HG02938 (cell line): ENCODE measurements at regions not wholly inside any gene's neighbourhood (a gene's known extent, or its start where the extent isn't known, plus 50 kb on each side); places are given as distances from the start of the nearest gene placed in this dataset.

ENCODE experiments used
- ATAC-seq: cut with Tn5 transposase; IDR thresholded peaks from one replicate; pipeline ENCODE4 v1.9.1; 2021; ENCODE audit warnings: mild to moderate bottlenecking, moderate library complexity; ENCODE audit not compliant: unreplicated experiment

GRCh38 chr1:99152132-99152531 lies 112.2 kb upstream of the PLPPR4 start:
- ATAC-seq = no peak

DNA sequence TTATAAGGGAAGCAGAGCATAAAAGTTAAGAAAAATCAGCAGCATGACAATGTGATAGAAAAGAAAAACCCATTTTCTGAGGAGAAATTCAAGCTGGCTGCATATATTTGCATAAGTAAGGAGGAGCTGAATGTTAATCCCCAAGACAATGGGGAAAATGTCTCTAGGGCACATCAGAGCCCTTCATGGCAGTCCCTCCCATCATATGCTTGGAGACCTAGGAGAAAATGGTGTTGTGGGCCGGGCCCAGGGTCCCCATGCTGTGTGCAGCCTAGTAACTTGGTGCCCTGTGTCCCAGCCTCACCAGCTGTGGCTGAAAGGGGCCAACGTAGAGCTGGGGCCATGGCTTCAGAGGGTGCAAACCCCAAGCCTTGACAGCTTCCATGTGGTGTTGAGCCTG lies 100.6 kb upstream of the PLPPR4 start:
- no peak for ATAC-seq

- no peak for ATAC-seq
Measured at GRCh38 chr1:99170516-99170915, 93.8 kb upstream of the PLPPR4 start.

DNA sequence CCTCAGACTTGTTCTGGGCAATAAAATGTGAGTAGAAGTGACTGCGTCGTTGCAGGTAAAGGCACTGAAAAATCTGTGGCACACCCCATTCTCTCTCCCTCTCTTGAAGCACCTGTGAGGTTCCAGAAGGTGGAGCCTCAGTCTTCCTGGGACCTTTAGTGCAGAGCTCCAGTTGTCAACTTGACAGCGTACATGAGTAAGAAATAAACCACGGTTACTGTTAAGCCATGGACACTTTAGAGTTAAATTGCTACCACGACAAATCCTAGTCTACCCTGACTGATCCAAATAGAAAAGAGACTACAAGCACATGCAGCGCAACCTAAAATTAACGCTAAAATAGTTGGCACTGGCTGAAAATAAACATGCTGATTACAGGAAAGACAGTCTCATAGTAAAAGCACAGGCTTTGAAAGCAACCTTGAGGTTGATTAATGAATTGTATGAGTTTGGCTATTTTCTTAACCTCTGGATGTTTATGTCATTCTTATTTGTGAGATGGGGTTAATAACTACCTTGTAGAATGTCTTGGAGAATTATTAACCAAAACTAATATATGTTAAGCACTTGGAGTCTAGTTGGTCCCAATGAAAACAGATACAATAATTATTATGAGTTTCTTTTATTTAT lies 93.0 kb upstream of the PLPPR4 start:
- ATAC-seq = no peak

GRCh38 chr1:99173282-99173681 lies 91.0 kb upstream of the PLPPR4 start:
- ATAC-seq = no peak

- ATAC-seq = no peak
Measured at GRCh38 chr1:99173900-99174299, 90.4 kb upstream of the PLPPR4 start.

DNA sequence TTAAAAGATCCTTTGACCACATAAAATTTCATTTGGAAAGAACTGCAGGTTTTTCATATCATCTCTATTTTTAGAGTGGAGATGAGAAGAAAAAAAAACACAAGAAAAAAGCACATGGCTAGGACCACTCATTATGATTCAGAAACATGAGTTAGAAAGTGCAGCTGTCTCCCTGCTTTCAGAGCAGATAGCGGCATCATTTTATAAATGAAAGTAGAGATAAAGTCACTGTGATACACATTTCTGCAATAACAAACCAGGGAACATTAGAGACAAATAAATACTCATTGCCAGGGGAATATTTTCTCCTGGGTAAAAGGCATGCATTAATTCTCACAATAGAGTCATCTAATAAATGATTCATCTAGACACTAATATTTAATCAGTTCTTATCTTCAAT lies 87.5 kb upstream of the PLPPR4 start:
- ATAC-seq = no peak

GRCh38 chr1:99177465-99177864 lies 86.8 kb upstream of the PLPPR4 start:
- no peak for ATAC-seq

GRCh38 chr1:99180343-99180808 lies 83.9 kb upstream of the PLPPR4 start:
- peak; percentile 99 for ATAC-seq

GRCh38 chr1:99180915-99181314 lies 83.4 kb upstream of the PLPPR4 start:
- no peak for ATAC-seq

DNA sequence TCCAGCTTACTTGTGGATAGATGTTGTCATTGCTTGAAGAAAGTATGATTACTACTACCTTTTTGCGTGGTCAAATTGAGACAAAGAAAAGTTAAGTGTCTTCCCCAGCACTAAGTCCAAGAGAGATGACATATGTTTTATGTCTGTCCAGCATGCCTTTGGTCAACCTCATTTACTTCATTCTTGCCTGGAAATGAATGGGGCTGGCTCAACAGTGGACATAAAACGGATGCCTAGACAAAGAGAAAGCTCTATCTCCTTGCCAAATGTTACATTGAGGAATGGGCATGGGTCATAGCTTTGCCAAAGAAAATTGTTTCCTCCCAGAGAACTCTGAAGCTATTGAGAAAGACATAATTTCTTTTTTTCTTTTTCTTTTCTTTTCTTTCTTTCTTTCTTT lies 82.4 kb upstream of the PLPPR4 start:
- ATAC-seq = no peak

- ATAC-seq = no peak
Measured at GRCh38 chr1:99185196-99185595, 79.1 kb upstream of the PLPPR4 start.

DNA sequence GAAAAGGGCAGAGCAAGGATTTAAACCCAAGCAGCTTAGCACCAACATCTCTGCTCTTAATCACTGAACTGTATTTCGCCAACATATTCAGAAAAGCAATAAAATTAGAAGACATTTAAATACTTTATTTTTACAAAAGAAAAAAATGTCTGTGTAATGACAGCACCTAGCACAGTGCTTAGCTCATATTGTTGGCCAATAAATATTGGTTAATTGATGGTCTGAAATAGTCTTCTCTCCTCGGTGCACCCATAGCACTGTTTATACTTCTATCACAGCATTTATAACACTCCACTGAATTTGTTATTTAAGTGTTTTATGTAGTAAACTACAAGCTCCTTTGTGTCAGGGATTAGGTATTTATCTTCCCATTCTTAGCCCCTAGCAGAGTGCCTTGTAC lies 70.9 kb upstream of the PLPPR4 start:
- ATAC-seq = no peak

GRCh38 chr1:99198393-99198792 lies 65.9 kb upstream of the PLPPR4 start:
- ATAC-seq = no peak

GRCh38 chr1:99207216-99207615 lies 57.1 kb upstream of the PLPPR4 start:
- no peak for ATAC-seq
